HCT116 (cell line): ENCODE measurements at regions not wholly inside any gene's neighbourhood (a gene's known extent, or its start where the extent isn't known, plus 50 kb on each side); places are given as distances from the start of the nearest gene placed in this dataset.

Source experiments
- POLR2A ChIP-seq: IDR thresholded peaks from 2 replicates; pipeline ENCODE4 v1.7.0; 2011; ENCODE audit warnings: borderline replicate concordance; ENCODE audit not compliant: insufficient read depth, insufficient read length; ENCODE audit errors: extremely low read depth
- POLR2AphosphoS5 ChIP-seq: IDR thresholded peaks from 2 replicates; pipeline ENCODE4 v1.6.1; 2011; ENCODE audit warnings: mild to moderate bottlenecking, low read depth, low read length, moderate library complexity
- TF ChIP-seq, protein P1 (sequence below), 3 experiments: fragments of 200-600 bp in 1 of 3; sonication (generic) in 1 of 3; IDR thresholded peaks in 2 of 3; conservative IDR thresholded peaks in 1 of 3; 2 replicates each; pipeline ENCODE4 v1.5.1; 2012 to 2017; ENCODE audit warnings: low read depth in 2 of 3, low read length in 2 of 3, antibody characterized with exemption in 1 of 3, borderline replicate concordance in 1 of 3, control low read depth in 1 of 3, mild to moderate bottlenecking in 1 of 3, mixed read lengths in 1 of 3, mixed run types in 1 of 3, moderate library complexity in 1 of 3; ENCODE audit not compliant: insufficient read depth in 1 of 3
- TF ChIP-seq, protein P2 (sequence below): IDR thresholded peaks from 2 replicates; pipeline ENCODE4 v1.6.1; 2012; ENCODE audit warnings: low read depth

DNA sequence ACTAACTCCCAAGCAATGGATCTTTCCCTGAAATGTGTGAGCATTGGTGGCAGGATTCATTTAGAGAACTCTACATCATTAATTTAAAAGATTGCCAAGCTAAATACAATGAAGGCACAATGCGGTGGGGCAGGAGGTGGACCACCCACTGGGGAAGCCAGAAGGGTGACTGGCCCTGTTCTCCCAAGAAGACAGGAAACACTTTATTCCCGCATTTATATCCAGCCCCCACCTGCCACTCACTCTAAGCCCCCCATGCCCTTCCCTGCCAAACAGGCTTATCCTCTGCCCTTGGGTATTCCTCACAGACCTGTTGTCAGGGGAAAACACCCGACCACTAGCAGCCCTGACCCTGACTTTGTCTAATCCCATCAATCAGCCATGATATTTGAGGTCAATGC lies 189.1 kb upstream of the UBL3 start:
- TF ChIP-seq, protein P1, sequence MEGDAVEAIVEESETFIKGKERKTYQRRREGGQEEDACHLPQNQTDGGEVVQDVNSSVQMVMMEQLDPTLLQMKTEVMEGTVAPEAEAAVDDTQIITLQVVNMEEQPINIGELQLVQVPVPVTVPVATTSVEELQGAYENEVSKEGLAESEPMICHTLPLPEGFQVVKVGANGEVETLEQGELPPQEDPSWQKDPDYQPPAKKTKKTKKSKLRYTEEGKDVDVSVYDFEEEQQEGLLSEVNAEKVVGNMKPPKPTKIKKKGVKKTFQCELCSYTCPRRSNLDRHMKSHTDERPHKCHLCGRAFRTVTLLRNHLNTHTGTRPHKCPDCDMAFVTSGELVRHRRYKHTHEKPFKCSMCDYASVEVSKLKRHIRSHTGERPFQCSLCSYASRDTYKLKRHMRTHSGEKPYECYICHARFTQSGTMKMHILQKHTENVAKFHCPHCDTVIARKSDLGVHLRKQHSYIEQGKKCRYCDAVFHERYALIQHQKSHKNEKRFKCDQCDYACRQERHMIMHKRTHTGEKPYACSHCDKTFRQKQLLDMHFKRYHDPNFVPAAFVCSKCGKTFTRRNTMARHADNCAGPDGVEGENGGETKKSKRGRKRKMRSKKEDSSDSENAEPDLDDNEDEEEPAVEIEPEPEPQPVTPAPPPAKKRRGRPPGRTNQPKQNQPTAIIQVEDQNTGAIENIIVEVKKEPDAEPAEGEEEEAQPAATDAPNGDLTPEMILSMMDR (IDR thresholded peaks at IDR 0.05 in 2 of 3, conservative IDR thresholded peaks at IDR 0.05 in 1 of 3; ENCODE audit: borderline replicate concordance in 1 of 3, insufficient read depth in 1 of 3, low read depth in 2 of 3, low read length in 2 of 3): no peak
- TF ChIP-seq POLR2A: no peak
- TF ChIP-seq, protein P2, sequence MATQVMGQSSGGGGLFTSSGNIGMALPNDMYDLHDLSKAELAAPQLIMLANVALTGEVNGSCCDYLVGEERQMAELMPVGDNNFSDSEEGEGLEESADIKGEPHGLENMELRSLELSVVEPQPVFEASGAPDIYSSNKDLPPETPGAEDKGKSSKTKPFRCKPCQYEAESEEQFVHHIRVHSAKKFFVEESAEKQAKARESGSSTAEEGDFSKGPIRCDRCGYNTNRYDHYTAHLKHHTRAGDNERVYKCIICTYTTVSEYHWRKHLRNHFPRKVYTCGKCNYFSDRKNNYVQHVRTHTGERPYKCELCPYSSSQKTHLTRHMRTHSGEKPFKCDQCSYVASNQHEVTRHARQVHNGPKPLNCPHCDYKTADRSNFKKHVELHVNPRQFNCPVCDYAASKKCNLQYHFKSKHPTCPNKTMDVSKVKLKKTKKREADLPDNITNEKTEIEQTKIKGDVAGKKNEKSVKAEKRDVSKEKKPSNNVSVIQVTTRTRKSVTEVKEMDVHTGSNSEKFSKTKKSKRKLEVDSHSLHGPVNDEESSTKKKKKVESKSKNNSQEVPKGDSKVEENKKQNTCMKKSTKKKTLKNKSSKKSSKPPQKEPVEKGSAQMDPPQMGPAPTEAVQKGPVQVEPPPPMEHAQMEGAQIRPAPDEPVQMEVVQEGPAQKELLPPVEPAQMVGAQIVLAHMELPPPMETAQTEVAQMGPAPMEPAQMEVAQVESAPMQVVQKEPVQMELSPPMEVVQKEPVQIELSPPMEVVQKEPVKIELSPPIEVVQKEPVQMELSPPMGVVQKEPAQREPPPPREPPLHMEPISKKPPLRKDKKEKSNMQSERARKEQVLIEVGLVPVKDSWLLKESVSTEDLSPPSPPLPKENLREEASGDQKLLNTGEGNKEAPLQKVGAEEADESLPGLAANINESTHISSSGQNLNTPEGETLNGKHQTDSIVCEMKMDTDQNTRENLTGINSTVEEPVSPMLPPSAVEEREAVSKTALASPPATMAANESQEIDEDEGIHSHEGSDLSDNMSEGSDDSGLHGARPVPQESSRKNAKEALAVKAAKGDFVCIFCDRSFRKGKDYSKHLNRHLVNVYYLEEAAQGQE: no peak
- TF ChIP-seq POLR2AphosphoS5: no peak
